GM19328 (cell line): ENCODE measurements at regions not wholly inside any gene's neighbourhood (a gene's known extent, or its start where the extent isn't known, plus 50 kb on each side); places are given as distances from the start of the nearest gene placed in this dataset.

ENCODE experiments used
- ATAC-seq: cut with Tn5 transposase; IDR thresholded peaks from one replicate; pipeline ENCODE4 v1.9.1; 2021; ENCODE audit warnings: mild to moderate bottlenecking, moderate library complexity; ENCODE audit not compliant: unreplicated experiment

DNA sequence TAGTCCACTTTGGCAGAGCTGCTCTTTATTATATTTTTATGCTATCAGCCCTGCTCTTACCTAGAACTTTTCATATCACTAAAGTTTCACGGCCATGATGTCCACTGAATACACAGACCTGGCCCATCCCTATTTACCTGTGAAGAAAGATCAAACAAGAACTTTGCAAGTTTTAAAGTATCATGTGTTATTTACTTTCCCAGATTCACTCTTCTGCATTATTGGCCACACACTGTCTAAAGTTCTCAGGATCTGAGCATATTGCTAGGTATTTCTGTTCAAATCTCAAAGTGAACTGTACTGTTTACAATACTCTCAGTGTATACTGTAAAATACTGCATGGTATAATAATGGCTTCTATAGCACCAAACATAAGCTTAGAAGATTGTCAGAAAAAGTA, 405.2 kb downstream of the KLF12 start:
- ATAC-seq: no peak

DNA sequence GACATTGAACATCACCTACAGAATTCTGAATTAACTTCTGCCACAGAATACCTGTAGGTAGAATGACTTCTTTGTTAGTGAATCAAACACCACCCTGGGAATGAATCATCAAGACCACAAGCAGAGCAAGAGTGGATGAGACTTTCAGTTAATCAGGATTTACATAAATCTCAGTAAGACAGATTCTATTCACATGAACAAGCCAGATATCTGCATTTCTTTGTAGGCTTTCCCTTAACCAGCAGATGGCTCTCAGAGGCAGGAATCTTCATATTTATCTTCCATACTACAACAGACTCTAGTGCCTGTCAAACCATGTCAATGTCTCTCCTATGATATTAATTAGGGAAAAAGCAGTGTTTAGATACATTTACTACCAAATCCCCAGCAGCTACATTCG, 412.1 kb downstream of the KLF12 start:
- ATAC-seq: peak; percentile 53

DNA sequence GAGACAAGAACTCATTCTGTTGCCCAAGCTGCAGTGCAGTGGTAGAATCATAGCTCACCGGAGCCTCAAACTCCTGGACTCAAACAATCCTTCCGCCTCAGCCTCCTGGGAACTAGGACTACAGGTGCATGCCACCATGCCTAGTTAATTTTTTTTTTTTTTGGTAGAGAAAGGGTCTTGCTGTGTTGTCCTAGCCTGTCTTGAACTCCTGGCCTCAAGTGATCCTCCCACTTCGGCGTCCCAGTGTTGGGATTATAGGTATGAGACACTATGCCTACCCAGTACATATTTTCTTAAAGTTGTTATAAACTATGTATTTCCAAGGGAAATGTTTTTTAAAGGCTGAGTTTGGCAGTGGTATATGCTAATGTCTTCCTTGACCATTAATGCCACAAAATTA, 412.6 kb downstream of the KLF12 start:
- ATAC-seq: no peak

DNA sequence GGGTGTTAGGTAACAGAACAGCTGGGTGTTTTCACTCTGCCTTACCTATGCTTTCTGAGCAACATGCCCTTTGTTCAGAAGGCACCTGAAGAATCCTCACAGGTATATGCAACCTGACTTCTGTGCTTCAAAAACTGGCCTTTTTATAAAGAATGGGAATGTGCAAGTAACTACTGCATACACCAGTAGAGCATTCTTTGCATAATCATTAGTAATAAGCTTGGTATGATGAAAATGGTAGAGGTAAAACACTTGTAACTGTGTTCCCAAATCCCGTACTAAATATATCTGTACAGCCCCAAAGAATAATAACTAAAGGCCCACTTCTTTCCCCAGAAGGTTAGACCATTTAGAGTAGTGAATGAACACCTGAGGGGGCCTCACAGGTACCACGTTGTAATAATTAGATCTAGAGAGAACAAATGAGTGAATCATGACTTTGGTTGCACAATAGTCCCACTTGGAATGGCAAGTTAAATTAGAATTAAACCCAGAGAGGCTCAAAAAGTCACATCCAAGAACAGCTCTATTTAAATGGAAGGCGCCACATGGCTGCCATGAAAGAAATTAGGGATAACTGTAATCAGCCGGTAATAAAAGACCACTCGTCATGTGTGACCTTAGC, 413.9 kb downstream of the KLF12 start:
- ATAC-seq: no peak

DNA sequence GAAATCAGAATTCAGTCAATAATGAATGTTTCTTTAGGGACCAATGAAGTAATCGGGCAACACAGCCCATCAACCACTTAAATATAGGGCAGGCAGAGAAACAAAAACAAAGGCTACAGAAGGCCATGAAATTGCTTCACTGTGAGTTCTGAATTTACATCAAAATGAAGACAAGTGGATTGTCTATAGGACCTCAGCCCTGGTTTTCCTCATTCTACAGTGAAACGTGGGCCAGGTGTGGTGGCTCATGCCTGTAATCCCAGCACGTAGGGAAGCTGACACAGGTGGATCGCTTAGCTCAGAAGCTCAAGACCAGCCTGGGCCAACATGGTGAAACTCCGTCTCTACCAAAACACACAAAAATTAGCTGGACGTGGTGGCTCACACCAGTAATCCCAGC, 416.0 kb downstream of the KLF12 start:
- ATAC-seq: no peak

DNA sequence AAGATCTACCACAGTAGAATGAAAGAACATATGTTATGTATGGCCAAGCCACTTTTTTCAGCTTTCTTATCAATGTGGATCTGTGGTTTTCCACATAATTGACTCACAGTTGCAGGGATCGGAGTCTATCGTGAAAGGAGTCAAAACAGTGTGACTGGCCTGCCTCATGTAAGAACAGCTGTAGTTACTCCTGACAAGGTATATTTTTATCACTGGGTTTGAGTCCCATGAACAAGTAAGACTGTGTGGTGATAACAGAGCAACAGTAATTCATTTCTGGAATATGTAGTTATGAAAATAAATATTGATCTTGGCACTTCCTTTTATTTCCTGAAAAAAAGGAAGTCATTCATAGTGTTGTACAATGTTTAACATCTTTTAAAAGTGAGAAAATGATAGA, 416.6 kb downstream of the KLF12 start:
- no peak for ATAC-seq

DNA sequence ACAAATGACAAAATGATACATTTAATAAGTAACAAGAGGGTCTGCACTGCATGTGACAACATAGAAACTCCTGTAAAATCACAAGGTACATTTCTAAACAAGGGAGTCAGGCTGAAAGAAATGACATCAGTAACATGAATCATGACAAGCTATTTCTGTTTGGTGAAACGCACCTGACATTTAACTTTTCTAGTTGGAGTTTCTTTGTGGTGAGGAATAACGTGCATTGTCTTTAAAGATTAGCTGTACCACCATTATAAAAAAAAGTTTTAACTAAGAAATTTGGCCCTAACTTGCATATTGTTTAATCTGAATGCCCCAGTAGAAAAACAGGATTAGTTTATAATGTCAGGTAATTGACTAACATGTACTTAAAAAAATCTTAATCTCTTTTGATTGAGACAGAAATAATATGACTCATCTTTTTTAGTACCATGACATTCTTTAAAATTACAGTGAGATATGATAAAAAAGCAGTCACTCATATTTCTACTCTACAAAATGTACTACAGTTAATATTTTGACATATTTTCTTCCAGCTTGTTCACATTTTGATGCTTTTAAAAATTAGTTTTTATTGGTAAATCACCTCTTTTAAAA, 418.2 kb downstream of the KLF12 start:
- ATAC-seq: no peak

DNA sequence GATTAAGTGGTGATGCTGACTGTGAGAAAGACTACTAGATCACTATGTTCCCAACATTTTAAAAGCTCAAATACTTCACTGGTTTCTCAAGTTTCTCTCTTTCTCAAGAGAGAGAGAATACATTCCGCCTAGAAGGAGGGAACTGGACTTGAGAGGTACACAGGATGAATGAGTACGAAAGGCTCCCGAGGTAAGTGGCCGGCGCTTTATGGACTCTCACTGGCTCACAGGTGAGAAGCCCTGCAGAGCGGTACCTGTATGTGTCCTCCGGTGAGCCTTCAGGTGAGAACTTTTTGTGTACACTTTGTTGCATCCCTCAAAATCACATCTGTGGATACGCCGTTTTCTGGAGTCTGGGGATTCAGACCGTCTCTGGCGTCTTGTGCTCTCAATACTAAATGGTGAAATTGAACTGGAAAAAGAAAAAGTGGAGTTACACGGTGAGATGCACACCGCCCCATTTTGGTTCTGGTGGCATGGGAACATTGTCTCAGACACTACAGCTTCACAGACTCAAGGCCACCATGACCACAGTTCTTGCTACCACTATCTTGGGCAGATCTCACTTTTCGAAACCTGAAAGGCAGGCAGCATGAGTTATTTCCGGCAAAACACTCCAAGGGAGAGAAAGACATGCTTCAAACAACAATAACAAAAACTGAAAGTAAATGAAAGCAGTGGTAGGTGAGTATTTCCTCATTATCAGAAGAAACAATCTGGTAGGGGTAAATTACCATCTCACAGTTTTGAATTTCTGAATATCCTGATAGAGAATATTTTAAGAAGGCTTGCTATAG, 418.9 kb downstream of the KLF12 start:
- ATAC-seq: no peak

DNA sequence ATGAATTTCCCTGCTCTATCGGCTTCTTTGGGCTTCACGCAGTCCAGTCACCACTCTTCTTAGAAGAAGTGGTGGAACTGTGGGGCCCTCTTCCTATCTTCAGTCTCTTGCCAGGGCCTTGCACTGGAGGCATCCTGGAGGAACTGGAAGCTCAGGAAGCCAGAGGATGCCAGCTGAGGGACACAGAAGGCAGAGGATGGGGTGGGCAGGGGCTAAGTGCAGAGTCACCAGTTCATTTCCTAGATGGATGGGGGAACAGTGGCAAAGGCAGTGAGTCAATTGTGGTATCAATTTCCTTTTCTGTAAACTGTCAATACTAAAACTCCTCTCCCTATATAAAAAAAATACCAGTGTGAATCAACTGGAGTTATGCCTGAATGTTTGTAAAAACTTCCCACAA, 419.7 kb downstream of the KLF12 start:
- no peak for ATAC-seq

DNA sequence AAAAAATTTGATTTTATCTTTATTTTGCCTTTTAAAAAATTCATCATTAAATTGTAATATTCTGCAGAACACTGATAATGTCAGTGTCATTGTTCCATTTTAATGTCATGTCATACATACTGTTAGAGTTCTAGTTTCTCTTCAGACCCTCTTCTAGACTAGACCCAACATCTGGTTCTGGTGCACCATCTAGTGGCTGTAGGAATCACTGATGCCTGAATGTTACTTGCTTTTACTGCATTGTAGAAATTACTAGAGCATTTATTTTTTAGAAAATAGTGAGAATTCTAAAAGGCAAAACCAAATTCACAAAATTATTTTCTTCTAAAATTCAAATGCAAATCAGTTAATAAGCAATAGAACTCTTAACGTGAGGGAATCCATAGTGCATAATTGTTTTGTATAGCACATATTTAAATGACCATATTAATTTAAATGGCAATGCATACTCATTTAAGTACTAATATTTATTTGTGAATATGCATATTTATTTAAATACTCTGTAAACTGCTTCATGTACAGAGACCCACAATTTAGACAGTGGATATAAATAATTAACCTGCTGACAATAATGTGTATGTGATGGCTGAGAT, 425.7 kb downstream of the KLF12 start:
- peak; percentile 70 for ATAC-seq

DNA sequence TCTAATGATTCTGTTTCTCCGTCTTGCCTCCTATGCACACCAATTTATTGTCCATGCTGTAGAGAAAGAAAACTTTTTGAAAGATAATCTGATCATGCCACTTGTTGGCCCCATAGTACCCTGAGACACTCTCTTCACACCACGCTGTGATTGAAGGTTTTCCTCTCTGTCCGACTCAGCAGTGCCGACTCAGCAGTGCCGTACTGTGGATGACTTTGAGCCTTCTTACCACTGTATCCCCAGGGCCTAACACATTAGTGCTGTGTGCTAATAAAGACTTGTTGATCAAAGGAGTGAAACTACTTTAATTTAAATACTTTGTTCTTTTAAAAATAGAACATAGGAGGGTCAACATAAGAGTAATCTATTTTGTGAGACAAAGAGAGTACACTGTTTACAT, 429.6 kb downstream of the KLF12 start:
- ATAC-seq: no peak

DNA sequence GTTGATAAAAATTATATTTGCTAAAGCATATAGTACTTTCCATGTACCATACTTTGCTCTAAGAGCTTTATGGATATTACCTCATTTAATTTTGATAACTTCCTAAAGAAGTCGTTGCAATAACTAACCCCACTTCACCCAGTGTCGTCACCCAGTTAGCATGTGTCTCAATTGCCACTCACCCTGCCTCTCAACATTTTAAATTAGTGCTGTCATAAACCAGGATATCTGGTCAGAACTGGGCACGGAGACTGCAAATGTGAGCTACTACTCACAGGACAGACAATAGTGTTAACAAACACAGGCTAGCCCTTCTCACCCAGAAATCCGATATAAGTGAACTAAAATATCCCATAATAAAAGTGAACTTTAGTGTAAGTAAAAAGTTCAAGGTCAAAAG, 430.6 kb downstream of the KLF12 start:
- ATAC-seq: no peak

DNA sequence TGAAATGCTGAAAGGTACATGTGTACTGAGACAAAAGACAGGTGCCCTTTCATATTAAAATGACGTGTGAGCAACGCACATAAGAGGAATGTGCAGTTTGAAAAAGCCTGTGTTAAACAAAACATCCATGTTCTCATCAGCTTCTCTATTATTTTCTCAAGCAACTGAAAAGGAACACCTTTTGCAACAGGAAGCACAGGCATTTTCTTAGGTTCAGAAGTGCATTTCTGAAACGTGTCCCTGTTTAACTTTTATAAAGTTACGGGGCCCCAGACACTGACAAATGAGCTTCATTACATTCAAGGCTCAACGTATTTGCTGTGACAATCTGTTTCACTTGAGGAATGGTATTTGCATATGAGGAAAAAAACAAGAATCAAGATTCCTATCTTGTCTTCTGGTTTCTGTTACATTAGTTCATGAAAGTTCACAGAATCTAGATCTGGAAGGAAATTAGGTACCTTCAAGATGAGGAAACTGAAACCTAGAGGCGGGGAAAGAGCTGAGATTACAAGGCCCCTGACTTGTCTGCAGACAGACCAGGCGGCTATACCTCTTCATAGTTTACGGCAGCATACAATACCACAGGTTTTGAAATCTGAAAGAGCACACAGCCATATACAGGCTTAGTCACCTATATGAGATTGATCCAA, 431.7 kb downstream of the KLF12 start:
- no peak for ATAC-seq

DNA sequence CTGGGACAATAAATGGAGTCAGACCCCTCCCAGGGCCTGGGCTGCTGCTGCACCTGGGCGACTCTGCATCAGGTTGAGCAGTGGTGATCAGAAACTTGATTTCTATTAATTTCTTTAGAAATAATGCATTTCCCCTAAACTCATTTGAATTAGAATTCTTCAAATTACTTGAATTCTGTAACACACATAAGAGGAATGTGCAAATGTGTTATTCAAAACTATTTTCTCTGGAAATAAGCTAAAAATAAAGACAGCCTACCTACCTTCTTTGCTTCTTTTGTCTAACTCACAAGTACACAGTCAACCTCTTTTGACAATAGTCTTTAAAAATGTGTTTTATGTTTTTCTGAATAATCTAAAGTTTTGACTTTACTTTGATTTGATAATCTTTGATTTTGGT, 433.0 kb downstream of the KLF12 start:
- ATAC-seq: no peak

DNA sequence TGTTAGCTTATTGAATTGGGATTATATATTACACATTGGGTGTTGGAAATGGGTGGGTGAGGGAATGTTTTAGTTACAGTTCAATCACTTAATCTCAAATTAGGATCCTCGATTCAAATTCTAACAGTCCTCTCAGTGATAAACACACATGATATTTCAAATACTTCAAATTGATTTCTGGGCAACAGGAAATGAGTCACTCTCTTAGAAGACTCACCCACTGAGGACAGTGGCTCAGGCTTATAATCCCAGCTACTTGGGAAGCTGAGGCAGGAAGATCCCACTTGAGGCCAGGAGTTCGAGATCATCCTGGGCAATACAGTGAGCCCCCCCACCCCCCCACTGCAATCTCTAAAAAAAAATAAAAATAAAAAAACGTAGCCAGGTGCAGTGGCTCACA, 435.3 kb downstream of the KLF12 start:
- ATAC-seq: no peak

DNA sequence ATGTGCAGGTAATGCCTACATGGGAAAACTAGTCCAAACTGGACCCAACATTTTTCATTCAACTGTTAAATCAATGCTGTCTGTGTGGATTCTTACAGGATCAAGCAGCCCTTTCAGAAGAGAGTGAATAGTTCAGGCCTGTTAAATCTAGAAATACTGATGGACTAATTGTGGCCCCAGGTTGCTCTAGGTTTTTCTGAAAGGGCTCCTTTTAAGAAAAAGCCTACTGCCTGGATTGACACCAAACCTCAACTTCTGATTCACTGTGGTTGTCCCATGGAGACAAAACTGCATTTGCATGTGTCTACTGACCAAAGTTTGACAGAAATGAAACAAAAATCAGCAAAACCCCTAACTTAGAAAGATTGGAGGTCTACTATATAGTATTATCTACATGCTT, 437.0 kb downstream of the KLF12 start:
- ATAC-seq: no peak

DNA sequence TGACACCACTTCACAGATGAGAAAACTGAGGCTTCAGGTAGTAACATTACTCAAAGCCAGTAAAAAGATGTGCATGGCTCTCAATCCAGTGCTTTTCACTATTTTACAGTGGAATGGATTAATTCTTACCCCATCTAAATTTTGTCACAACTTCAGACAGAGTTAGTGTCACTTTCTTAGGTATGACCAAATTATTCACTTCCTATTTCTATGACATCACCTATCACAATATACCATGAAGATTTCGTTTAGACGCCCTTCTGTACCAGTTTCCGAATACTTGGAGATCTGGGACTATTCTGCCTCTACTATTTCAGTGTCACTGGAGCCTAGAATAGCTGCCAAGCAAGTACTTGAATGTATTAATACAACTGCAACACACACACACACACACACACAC, 437.5 kb downstream of the KLF12 start:
- no peak for ATAC-seq

DNA sequence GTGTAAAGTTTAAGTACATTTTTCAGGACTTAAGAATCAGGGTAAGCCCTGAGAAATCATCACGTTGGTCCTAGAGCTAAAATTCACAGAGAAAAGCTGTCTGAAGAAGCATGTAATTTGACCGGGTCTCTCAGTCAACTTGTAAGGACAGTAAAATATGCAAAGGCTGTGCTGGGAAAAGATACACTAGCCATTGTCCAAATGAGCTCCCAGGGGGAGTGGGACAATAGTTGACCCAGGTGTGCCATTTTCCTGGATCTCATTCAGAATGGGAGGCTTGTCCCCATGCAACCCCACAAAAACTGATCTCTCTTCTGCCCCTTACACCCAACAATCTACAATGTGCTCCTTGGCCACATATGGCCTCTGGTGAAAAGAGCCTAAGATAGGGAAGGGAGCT, 437.9 kb downstream of the KLF12 start:
- no peak for ATAC-seq

DNA sequence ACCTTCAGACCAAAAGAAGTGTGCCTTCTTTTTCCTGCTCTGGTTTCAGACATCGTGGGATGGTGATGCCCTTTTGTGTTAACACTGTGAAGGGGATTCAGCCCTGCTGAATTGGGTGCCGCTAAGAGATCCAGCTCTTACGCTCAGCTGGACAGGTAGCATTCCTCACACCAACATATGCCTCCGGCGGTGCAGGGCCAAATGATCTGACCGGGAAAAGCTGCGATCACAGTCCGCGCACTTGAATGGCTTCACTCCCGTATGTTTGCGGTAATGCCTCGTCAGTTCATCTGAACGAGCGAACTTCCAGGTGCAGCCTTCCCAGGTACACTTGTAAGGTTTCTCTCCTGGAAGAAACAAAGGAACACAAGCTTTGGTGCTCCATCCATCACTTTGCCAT, 438.9 kb downstream of the KLF12 start:
- no peak for ATAC-seq

DNA sequence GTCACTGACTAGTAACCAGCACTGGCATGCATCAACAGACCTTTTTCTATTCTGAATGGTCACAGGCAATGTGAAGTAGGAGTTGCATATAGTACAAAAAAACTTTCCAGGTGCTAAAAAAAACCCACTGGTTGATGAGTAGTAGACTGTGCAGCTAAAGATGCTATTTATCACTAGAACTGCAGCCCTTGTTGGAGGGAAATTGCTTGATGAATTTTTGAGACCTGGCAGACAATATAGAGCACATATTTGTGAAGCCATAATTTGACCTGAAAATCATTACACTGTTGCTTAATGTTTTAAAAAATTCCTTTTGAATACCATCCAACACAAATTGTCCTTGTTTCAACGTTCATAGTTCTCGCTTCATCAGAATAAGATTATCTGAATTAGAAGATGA, 441.0 kb downstream of the KLF12 start:
- no peak for ATAC-seq

DNA sequence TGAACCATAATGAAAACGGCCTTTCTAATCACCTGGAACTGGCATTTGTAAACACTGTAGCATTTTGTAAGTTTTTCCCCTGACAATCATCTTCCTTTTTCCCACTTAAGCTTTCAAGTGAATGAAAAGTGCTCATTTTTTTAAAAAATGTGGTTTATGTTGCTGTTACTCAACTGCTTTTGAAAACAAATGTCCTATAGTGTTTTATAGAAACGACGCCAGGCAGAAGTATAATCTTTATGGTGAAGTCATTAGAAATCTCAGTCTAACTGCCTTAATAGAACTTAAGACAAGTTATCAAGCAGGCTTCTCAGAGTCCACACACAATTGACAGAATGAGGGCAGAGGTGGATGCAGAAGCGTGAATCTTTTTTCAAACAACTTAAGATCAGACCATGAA, 442.3 kb downstream of the KLF12 start:
- ATAC-seq: no peak

DNA sequence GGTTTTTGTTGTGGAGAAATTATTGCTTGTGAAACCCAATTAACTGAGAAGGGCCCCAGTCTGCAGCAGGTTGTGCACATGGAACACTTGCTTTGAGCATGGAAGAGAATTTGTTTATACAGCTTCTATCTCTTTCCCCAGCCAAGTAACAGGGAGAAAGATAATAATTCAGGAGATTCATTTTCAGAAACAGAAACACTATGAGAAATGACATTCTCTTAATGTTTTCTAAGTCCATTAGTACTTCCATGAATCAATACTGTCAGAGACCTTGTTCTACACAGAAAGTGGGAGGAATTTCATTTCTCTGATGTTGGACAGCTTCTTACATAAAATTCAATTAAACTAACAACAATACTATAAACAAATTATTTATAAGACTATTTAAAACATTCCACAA, 446.3 kb downstream of the KLF12 start:
- no peak for ATAC-seq
